ENCODE measurements at regions not wholly inside any gene's neighbourhood (a gene's known extent, or its start where the extent isn't known, plus 50 kb on each side); places are given as distances from the start of the nearest gene placed in this dataset.

DNA sequence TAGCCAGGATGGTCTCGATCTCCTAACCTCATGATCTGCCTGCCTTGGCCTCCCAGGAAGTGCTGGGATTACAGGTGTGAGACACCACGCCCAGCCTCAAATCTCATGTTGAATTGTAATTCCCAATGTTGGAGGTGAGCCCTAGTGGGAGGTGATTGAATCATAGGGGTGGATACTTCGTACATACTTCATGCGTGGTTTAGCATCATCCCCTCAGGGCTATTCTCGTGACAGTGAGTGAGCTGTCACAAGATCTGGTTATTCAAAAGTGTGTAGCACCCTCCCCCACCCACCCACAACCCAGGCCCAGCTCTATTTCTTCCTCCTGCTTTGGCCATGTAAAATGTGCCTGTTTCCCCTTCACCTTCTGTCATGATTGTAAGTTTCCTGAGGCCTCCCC is 236.9 kb upstream of the IL12A start:
- TF ChIP-seq POLR2AphosphoS5 (IDR thresholded peaks at IDR 0.05; ENCODE audit: low read depth, low read length) (no peak), TAF1 (IDR thresholded peaks at IDR 0.05; ENCODE audit: borderline replicate concordance, low read depth, low read length) (no peak)

Measured in GM12892 (cell line).